Small intestine (tissue), 7 donors: ENCODE measurements at regions not wholly inside any gene's neighbourhood (a gene's known extent, or its start where the extent isn't known, plus 50 kb on each side); places are given as distances from the start of the nearest gene placed in this dataset.
"Not testable (repeated sequence)": the region's sequence is repeated elsewhere in the genome, so short reads cannot be mapped to it uniquely, and the experiment has no call there.

ENCODE experiments used
- DNase-seq, 2 donors: peaks; one replicate each; pipeline versions ENCODE4 v3.0.0 to v3.0.0-alpha.2; 2013
- FAIRE-seq: peaks from 2 replicates; lab custom pipeline; 2012; peaks lifted over from hg19 to GRCh38; lab: Jason Lieb, UNC
- H3K27ac ChIP-seq, 3 donors: one replicate each; pipeline ENCODE4 v1.5.1; 2013; ENCODE audit warnings: low read length in 2 of 3, mild to moderate bottlenecking in 2 of 3, control low read depth in 1 of 3, inconsistent platforms in 1 of 3, low read depth in 1 of 3, moderate library complexity in 1 of 3
- H3K27me3 ChIP-seq, 3 donors: one replicate each; pipeline ENCODE4 v1.6.1; 2013; ENCODE audit warnings: low read length in 3 of 3, inconsistent platforms in 1 of 3; ENCODE audit not compliant: control insufficient read depth in 3 of 3, insufficient read depth in 3 of 3
- H3K36me3 ChIP-seq, 3 donors: one replicate each; pipeline ENCODE4 v1.6.1; 2013; ENCODE audit warnings: low read length in 3 of 3, inconsistent platforms in 1 of 3, low read depth in 1 of 3, mild to moderate bottlenecking in 1 of 3, moderate library complexity in 1 of 3; ENCODE audit not compliant: control insufficient read depth in 3 of 3, insufficient read depth in 2 of 3
- H3K4me1 ChIP-seq, 3 donors: one replicate each; pipeline ENCODE4 v1.6.1; 2013; ENCODE audit warnings: low read length in 2 of 3, inconsistent platforms in 1 of 3, low read depth in 1 of 3, mild to moderate bottlenecking in 1 of 3, moderate library complexity in 1 of 3; ENCODE audit not compliant: control insufficient read depth in 3 of 3, insufficient read depth in 2 of 3
- H3K4me3 ChIP-seq, 3 donors: one replicate each; pipeline ENCODE4 v1.5.1; 2013; ENCODE audit warnings: low read length in 3 of 3, control low read depth in 1 of 3, inconsistent platforms in 1 of 3, low read depth in 1 of 3, mild to moderate bottlenecking in 1 of 3, moderate library complexity in 1 of 3
- H3K9me3 ChIP-seq, 2 donors: one replicate each; pipeline ENCODE4 v1.6.1; 2013; ENCODE audit warnings: low read depth in 1 of 2, low read length in 1 of 2; ENCODE audit not compliant: control insufficient read depth in 2 of 2, insufficient read depth in 1 of 2
- WGBS, 3 donors: extraction: QIAGEN DNeasy Blood & Tissue Kit; methylation state at CpG; one replicate each; pipeline ENCODE4 v1.1.7; 2013; 5-methylcytosine and 5-hydroxymethylcytosine counted together
- donor health status: healthy with polysubstance abuse.
- donor health status: control.
- donor health status: control.
- donor health status: Bipolar disorder and iron deficiency.
- donor health status: healthy.

- Histone ChIP-seq H3K27me3 (peaks cover 0 to 2% (median 0%) of the 10 kb centered on the region in 3 donors), H3K27ac (no peak overlapping the region), H3K9me3 (no peaks in the 10 kb centered on the region), H3K4me1 (no peaks in the 10 kb centered on the region), H3K36me3 (no peaks in the 10 kb centered on the region), H3K4me3 (no peak overlapping the region)
- no peak for FAIRE-seq
- 65 to 71% (median 67%) methylated on average over 3 of the region's 3 CpGs for WGBS, 3 donors
- no peak for DNase-seq
Measured at GRCh38 chr3:67064105-67064504, 66.0 kb downstream of the KBTBD8 start.

GRCh38 chr3:67067251-67067650 is 69.1 kb downstream of the KBTBD8 start:
- DNase-seq (no peak), FAIRE-seq (no peak)
- H3K4me3 ChIP-seq, result no peak overlapping the region
- no peaks in the 10 kb centered on the region for H3K9me3 ChIP-seq
- H3K27ac ChIP-seq, result no peak overlapping the region
- 64 to 84% (median 67%) methylated on average over 4 of the region's 4 CpGs for WGBS, 3 donors
- H3K4me1 ChIP-seq, result no peaks in the 10 kb centered on the region
- no peaks in the 10 kb centered on the region for H3K36me3 ChIP-seq
- H3K27me3 ChIP-seq, result no peaks in the 10 kb centered on the region

- WGBS, 3 donors, result 93 to 98% (median 94%) methylated on average over 2 of the region's 2 CpGs
- not testable (repeated sequence) for DNase-seq, H3K4me3 ChIP-seq, H3K36me3 ChIP-seq, H3K27ac ChIP-seq, H3K9me3 ChIP-seq, FAIRE-seq, H3K27me3 ChIP-seq, H3K4me1 ChIP-seq
Measured at GRCh38 chr3:67072640-67073039, 74.5 kb downstream of the KBTBD8 start.

GRCh38 chr3:67073812-67074211 is 75.7 kb downstream of the KBTBD8 start:
- FAIRE-seq, result no peak
- H3K36me3 ChIP-seq, result no peaks in the 10 kb centered on the region
- no peak overlapping the region for H3K27ac ChIP-seq
- WGBS, 3 donors, result 92 to 96% (median 92%) methylated on average over 1 of the region's 1 CpG
- no peak overlapping the region for H3K4me3 ChIP-seq
- H3K9me3 ChIP-seq, result no peaks in the 10 kb centered on the region
- no peak for DNase-seq
- no peaks in the 10 kb centered on the region for H3K4me1 ChIP-seq
- H3K27me3 ChIP-seq, result no peaks in the 10 kb centered on the region

GRCh38 chr3:67075295-67075694 is 77.2 kb downstream of the KBTBD8 start:
- H3K27me3 ChIP-seq, result no peaks in the 10 kb centered on the region
- FAIRE-seq (no peak), DNase-seq (no peak)
- WGBS, 3 donors, result 65 to 77% (median 71%) methylated on average over 2 of the region's 2 CpGs
- no peak overlapping the region for H3K27ac ChIP-seq
- H3K4me3 ChIP-seq, result no peak overlapping the region
- H3K9me3 ChIP-seq, result no peaks in the 10 kb centered on the region
- no peaks in the 10 kb centered on the region for H3K4me1 ChIP-seq
- no peaks in the 10 kb centered on the region for H3K36me3 ChIP-seq

- Histone ChIP-seq H3K36me3 (no peaks in the 10 kb centered on the region), H3K4me1 (no peaks in the 10 kb centered on the region), H3K27me3 (no peaks in the 10 kb centered on the region), H3K9me3 (no peaks in the 10 kb centered on the region), H3K27ac (no peak overlapping the region), H3K4me3 (no peak overlapping the region)
- DNase-seq, result peak in 1 of 2 donors; percentile 56
- peak; percentile 83 for FAIRE-seq
- 7 to 35% (median 20%) methylated on average over 2 of the region's 2 CpGs for WGBS, 3 donors
Measured at GRCh38 chr3:67076607-67077006, 78.5 kb downstream of the KBTBD8 start.

- H3K9me3 ChIP-seq, result no peaks in the 10 kb centered on the region
- H3K27ac ChIP-seq, result no peak overlapping the region
- DNase-seq (no peak), FAIRE-seq (no peak)
- H3K27me3 ChIP-seq, result no peaks in the 10 kb centered on the region
- H3K4me1 ChIP-seq, result no peaks in the 10 kb centered on the region
- H3K36me3 ChIP-seq, result no peaks in the 10 kb centered on the region
- no peak overlapping the region for H3K4me3 ChIP-seq
Measured at GRCh38 chr3:67077656-67078055, 79.5 kb downstream of the KBTBD8 start.

GRCh38 chr3:67082533-67083024 is 84.5 kb downstream of the KBTBD8 start:
- WGBS, 3 donors, result 87 to 96% (median 91%) methylated on average over 4 of the region's 4 CpGs
- no peak overlapping the region for H3K4me3 ChIP-seq
- DNase-seq (no peak), FAIRE-seq (no peak)
- H3K36me3 ChIP-seq, result no peaks in the 10 kb centered on the region
- peaks cover 0 to 3% of the 10 kb centered on the region in 2 donors for H3K9me3 ChIP-seq
- H3K4me1 ChIP-seq, result no peaks in the 10 kb centered on the region
- no peak overlapping the region for H3K27ac ChIP-seq
- no peaks in the 10 kb centered on the region for H3K27me3 ChIP-seq

- H3K4me1 ChIP-seq, result no peaks in the 10 kb centered on the region
- DNase-seq (peak in 1 of 2 donors; percentile 43), FAIRE-seq (no peak)
- peaks cover 0 to 3% of the 10 kb centered on the region in 2 donors for H3K9me3 ChIP-seq
- no peaks in the 10 kb centered on the region for H3K36me3 ChIP-seq
- H3K27me3 ChIP-seq, result no peaks in the 10 kb centered on the region
- H3K27ac ChIP-seq, result no peak overlapping the region
- no peak overlapping the region for H3K4me3 ChIP-seq
- WGBS, 3 donors, result 13 to 68% (median 63%) methylated on average over 1 of the region's 1 CpG
Measured at GRCh38 chr3:67083277-67083676, 85.2 kb downstream of the KBTBD8 start.
